ENCODE measurements at regions not wholly inside any gene's neighbourhood (a gene's known extent, or its start where the extent isn't known, plus 50 kb on each side); places are given as distances from the start of the nearest gene placed in this dataset.

DNA sequence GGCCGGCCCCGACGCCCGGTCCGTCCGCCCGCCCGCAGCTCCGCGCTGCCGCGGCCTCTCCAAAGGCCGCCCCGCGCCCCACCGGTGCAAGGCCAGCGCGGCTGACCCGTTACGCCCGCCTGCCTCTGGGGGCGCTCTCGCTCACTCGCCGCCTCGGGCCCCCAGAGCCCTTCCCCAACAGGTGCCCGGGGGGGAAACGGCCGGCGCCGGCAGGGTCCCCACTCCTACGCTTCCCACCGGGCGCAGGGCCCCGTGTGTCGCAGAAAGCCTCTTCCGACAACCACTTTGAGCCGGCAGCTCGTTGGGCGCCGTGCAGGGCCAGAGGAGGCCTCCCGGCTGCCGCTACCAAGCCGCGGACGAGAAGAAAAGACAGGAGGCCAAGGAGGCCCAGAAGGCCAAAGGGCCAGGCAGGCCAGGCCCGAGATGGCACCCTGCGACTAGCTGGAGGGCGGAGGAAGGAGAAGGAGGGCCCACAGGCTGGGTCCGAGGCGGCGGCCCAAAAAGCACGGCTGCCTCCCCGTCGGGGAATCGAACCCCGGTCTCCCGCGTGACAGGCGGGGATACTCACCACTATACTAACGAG, 64.9 kb upstream of the FCGR2A start (continued):
- no peak for TF ChIP-seq SIX5 (IDR thresholded peaks at IDR 0.05; ENCODE audit: low read depth, low read length)
- TF ChIP-seq PHF8 (conservative IDR thresholded peaks at IDR 0.05; ENCODE audit: low read depth, low read length) = peak; percentile 36; the same call in 1 of the 2 replicates
- peak; percentile 74 for TF ChIP-seq ASH2L (IDR thresholded peaks at IDR 0.05; ENCODE audit: low read length)
- TF ChIP-seq SP2 (IDR thresholded peaks at IDR 0.05; ENCODE audit: low read length) = no peak
- TF ChIP-seq, protein P1, sequence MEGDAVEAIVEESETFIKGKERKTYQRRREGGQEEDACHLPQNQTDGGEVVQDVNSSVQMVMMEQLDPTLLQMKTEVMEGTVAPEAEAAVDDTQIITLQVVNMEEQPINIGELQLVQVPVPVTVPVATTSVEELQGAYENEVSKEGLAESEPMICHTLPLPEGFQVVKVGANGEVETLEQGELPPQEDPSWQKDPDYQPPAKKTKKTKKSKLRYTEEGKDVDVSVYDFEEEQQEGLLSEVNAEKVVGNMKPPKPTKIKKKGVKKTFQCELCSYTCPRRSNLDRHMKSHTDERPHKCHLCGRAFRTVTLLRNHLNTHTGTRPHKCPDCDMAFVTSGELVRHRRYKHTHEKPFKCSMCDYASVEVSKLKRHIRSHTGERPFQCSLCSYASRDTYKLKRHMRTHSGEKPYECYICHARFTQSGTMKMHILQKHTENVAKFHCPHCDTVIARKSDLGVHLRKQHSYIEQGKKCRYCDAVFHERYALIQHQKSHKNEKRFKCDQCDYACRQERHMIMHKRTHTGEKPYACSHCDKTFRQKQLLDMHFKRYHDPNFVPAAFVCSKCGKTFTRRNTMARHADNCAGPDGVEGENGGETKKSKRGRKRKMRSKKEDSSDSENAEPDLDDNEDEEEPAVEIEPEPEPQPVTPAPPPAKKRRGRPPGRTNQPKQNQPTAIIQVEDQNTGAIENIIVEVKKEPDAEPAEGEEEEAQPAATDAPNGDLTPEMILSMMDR (IDR thresholded peaks at IDR 0.05; ENCODE audit: control extremely low read depth in 1 of 3, insufficient read depth in 1 of 3, low read depth in 1 of 3, low read length in 3 of 3) = peak; percentile 62 to 82 (median 65)
- no peak for TF ChIP-seq EGR1 (IDR thresholded peaks at IDR 0.05; ENCODE audit: borderline replicate concordance, low read depth, low read length)
- no peak for TF ChIP-seq CBX5 (IDR thresholded peaks at IDR 0.05; ENCODE audit: low read depth, low read length)
- TF ChIP-seq TBP (IDR thresholded peaks at IDR 0.05; ENCODE audit: low read depth, low read length) = no peak
- TF ChIP-seq CEBPB (IDR thresholded peaks at IDR 0.05; ENCODE audit: low read depth, low read length) = no peak
- TF ChIP-seq, protein P2, sequence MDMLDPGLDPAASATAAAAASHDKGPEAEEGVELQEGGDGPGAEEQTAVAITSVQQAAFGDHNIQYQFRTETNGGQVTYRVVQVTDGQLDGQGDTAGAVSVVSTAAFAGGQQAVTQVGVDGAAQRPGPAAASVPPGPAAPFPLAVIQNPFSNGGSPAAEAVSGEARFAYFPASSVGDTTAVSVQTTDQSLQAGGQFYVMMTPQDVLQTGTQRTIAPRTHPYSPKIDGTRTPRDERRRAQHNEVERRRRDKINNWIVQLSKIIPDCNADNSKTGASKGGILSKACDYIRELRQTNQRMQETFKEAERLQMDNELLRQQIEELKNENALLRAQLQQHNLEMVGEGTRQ (IDR thresholded peaks at IDR 0.05; ENCODE audit: low read length) = no peak
- no peak for TF ChIP-seq HDAC6 (IDR thresholded peaks at IDR 0.05; ENCODE audit: low read depth, low read length)
- no peak for TF ChIP-seq BCL11A (IDR thresholded peaks at IDR 0.05; ENCODE audit: low read depth in 2 of 2, low read length in 2 of 2)
- no peak; the same call in 1 of the 2 replicates for TF ChIP-seq GABPA (IDR thresholded peaks at IDR 0.05; ENCODE audit: borderline replicate concordance, insufficient read depth, low read length)
- peak; percentile 20 for TF ChIP-seq CTBP2 (IDR thresholded peaks at IDR 0.05; ENCODE audit: borderline replicate concordance, insufficient read depth, insufficient read length, low read length)
- TF ChIP-seq SUZ12 (IDR thresholded peaks at IDR 0.05; ENCODE audit: low read length) = no peak
- peak; percentile 54 for TF ChIP-seq KDM4A (IDR thresholded peaks at IDR 0.05; ENCODE audit: low read depth, low read length, severe bottlenecking)
- TF ChIP-seq ZNF274 (IDR thresholded peaks at IDR 0.05; ENCODE audit: borderline replicate concordance, extremely low read depth, low read length) = no peak

Measured in H1 (cell line).